Esophagus muscularis mucosa (tissue), 4 donors: ENCODE measurements at regions not wholly inside any gene's neighbourhood (a gene's known extent, or its start where the extent isn't known, plus 50 kb on each side); places are given as distances from the start of the nearest gene placed in this dataset.

ENCODE experiments used
- DNase-seq: peaks from one replicate; pipeline ENCODE4 v3.0.0-alpha.2; 2017; ENCODE audit errors: extremely low spot score
- H3K27ac ChIP-seq, 4 donors: fragments of 200-600 bp; sonication (generic); replicated peaks in 1 of 4; 1 replicate in 3 of 4; 2 replicates in 1 of 4; pipeline ENCODE4 v1.5.1; 2016 to 2019; ENCODE audit warnings: mild to moderate bottlenecking in 1 of 4
- H3K27me3 ChIP-seq, 4 donors: fragments of 200-600 bp; sonication (generic); one replicate each; pipeline versions ENCODE4 v1.5.1 to v1.6.0; 2016 to 2019
- H3K36me3 ChIP-seq, 4 donors: fragments of 200-600 bp; sonication (generic); one replicate each; pipeline ENCODE4 v1.5.1; 2016 to 2019
- H3K4me1 ChIP-seq, 4 donors: fragments of 200-600 bp; sonication (generic); one replicate each; pipeline ENCODE4 v1.5.1; 2016 to 2019
- H3K4me3 ChIP-seq, 4 donors: fragments of 200-600 bp; sonication (generic); 1 replicate in 2 of 4; 2 replicates in 2 of 4; pipeline ENCODE4 v1.5.1; 2016 to 2019; ENCODE audit warnings: mild to moderate bottlenecking in 4 of 4, moderate library complexity in 1 of 4
- H3K9me3 ChIP-seq, 4 donors: fragments of 200-600 bp; sonication (generic); 1 replicate in 3 of 4; 2 replicates in 1 of 4; pipeline ENCODE4 v1.5.1; 2016 to 2019
- CTCF ChIP-seq, 3 experiments: fragments of 200-600 bp in 2 of 3; fragments of 450-650 bp in 1 of 3; sonication (generic) in 2 of 3; IDR thresholded peaks; one replicate each; pipeline ENCODE4 v1.5.1; 2017 to 2019; ENCODE audit warnings: antibody characterized with exemption in 3 of 3, mild to moderate bottlenecking in 2 of 3, moderate library complexity in 1 of 3
- EP300 ChIP-seq: sonication (generic); formaldehyde crosslinking; IDR thresholded peaks from one replicate; pipeline ENCODE4 v1.6.1; 2017; ENCODE audit warnings: antibody characterized with exemption
- POLR2A ChIP-seq: fragments of 450-650 bp; IDR thresholded peaks from one replicate; pipeline ENCODE4 v1.6.1; 2017; ENCODE audit warnings: antibody characterized with exemption, moderate library complexity, mild to moderate bottlenecking, low read depth
- POLR2AphosphoS5 ChIP-seq, 2 donors: sonication (generic); formaldehyde crosslinking; IDR thresholded peaks; one replicate each; pipeline ENCODE4 v1.6.1; 2017; ENCODE audit warnings: antibody characterized with exemption in 2 of 2
- WGBS: methylation state at CpG from one replicate; pipeline ENCODE4 v1.1.5; 2018; 5-methylcytosine and 5-hydroxymethylcytosine counted together
- intact Hi-C: fragments of 100-400 bp; cut with DNase I; formaldehyde crosslinking; loops from one replicate; pipeline ENCODE4 v1.15.1; 2023

GRCh38 chr2:65545837-65546805, 113.7 kb upstream of the SPRED2 start:
- Histone ChIP-seq H3K27ac (peak overlapping the region in 3 of 4 donors; percentile 3 to 23 (median 14)), H3K36me3 (no peaks in the 10 kb centered on the region), H3K4me1 (peaks cover 0 to 12% (median 3%) of the 10 kb centered on the region in 4 donors), H3K4me3 (no peak overlapping the region), H3K9me3 (no peaks in the 10 kb centered on the region), H3K27me3 (no peaks in the 10 kb centered on the region)
- intact Hi-C loops, result no loop called here
- TF ChIP-seq POLR2AphosphoS5 (IDR thresholded peaks at IDR 0.05) (peak in 1 of 2 donors; percentile 45), CTCF (IDR thresholded peaks at IDR 0.05) (no peak)
- 79% methylated on average over 4 of the region's 4 CpGs for WGBS
- DNase-seq, result no peak

- intact Hi-C loops, result no loop called here
- H3K27me3 ChIP-seq, result no peaks in the 10 kb centered on the region
- H3K9me3 ChIP-seq, result no peaks in the 10 kb centered on the region
- 97% methylated on average over 6 of the region's 6 CpGs for WGBS
- H3K4me1 ChIP-seq, result peaks cover 0 to 12% (median 3%) of the 10 kb centered on the region in 4 donors
- TF ChIP-seq EP300 (no peak), POLR2A (no peak), POLR2AphosphoS5 (IDR thresholded peaks at IDR 0.05) (no peak)
- H3K36me3 ChIP-seq, result no peaks in the 10 kb centered on the region
- no peak overlapping the region for H3K27ac ChIP-seq
- DNase-seq, result no peak
- H3K4me3 ChIP-seq, result no peak overlapping the region
Measured at GRCh38 chr2:65541773-65542172, 109.4 kb upstream of the SPRED2 start.

- WGBS, result 87% methylated on average over 3 of the region's 4 CpGs
- no peak for TF ChIP-seq POLR2A
- no peak for TF ChIP-seq POLR2AphosphoS5 (IDR thresholded peaks at IDR 0.05)
- no peak for TF ChIP-seq EP300
- TF ChIP-seq CTCF (IDR thresholded peaks at IDR 0.05), result no peak
- Histone ChIP-seq H3K9me3 (no peaks in the 10 kb centered on the region), H3K4me1 (no peaks in the 10 kb centered on the region), H3K4me3 (no peak overlapping the region), H3K27ac (no peak overlapping the region), H3K36me3 (no peaks in the 10 kb centered on the region), H3K27me3 (no peaks in the 10 kb centered on the region)
- intact Hi-C loops, result no loop called here
- DNase-seq, result no peak
Measured at GRCh38 chr2:65539633-65540032, 107.2 kb upstream of the SPRED2 start.

- Histone ChIP-seq H3K9me3 (no peaks in the 10 kb centered on the region), H3K36me3 (no peaks in the 10 kb centered on the region), H3K27me3 (no peaks in the 10 kb centered on the region), H3K4me1 (no peaks in the 10 kb centered on the region), H3K27ac (no peak overlapping the region), H3K4me3 (no peak overlapping the region)
- no peak for DNase-seq
- 90% methylated on average over 7 of the region's 7 CpGs for WGBS
- TF ChIP-seq EP300 (no peak), POLR2A (no peak), CTCF (IDR thresholded peaks at IDR 0.05) (no peak), POLR2AphosphoS5 (IDR thresholded peaks at IDR 0.05) (no peak)
- intact Hi-C loops, result no loop called here
Measured at GRCh38 chr2:65537651-65538385, 105.4 kb upstream of the SPRED2 start.

- Histone ChIP-seq H3K4me3 (no peak overlapping the region), H3K27ac (no peak overlapping the region), H3K9me3 (no peaks in the 10 kb centered on the region), H3K4me1 (no peaks in the 10 kb centered on the region), H3K36me3 (no peaks in the 10 kb centered on the region), H3K27me3 (no peaks in the 10 kb centered on the region)
- 92% methylated on average over 4 of the region's 4 CpGs for WGBS
- DNase-seq, result no peak
- TF ChIP-seq EP300, result no peak
- no peak for TF ChIP-seq POLR2A
- intact Hi-C loops, result no loop called here
Measured at GRCh38 chr2:65536596-65536995, 104.2 kb upstream of the SPRED2 start.
